A673 (cell line): ENCODE measurements at regions not wholly inside any gene's neighbourhood (a gene's known extent, or its start where the extent isn't known, plus 50 kb on each side); places are given as distances from the start of the nearest gene placed in this dataset.

Experiments used
- CTCF ChIP-seq: fragments of 300-800, 200-600 bp; sonication (generic); conservative IDR thresholded peaks from 2 replicates; pipeline ENCODE4 v1.5.1; 2017; ENCODE audit warnings: low read depth, mild to moderate bottlenecking, antibody characterized with exemption, low read length, moderate library complexity, mixed read lengths
- EZH2 ChIP-seq: fragments of 200-600 bp; sonication (generic); IDR thresholded peaks from 2 replicates; pipeline ENCODE4 v1.6.1; 2017; ENCODE audit warnings: borderline replicate concordance, low read depth, mild to moderate bottlenecking, mixed read lengths, antibody characterized with exemption, low read length; ENCODE audit not compliant: poor library complexity, severe bottlenecking

DNA sequence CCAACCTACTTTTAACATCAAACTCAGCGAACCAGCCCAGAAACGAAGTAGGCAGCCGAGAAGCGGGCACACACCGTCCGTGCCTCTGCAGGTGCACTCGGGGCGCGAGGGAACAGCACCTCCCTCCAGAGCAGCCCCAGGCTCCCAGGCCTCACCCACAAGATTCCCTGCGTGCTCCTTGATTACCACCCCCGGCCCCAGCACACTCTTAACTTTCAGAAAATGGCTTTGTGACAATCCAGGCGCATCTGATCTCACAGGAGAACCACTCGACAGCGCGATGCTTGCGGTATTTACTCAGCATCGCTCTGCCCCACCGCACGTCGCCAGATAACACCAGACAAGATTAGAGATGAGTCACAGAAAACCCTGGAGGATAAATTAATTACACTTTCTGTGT lies 134.9 kb upstream of the SPACA7 start:
- TF ChIP-seq CTCF: no peak
- TF ChIP-seq EZH2: no peak
